AML-193 (cell line): ENCODE measurements at regions not wholly inside any gene's neighbourhood (a gene's known extent, or its start where the extent isn't known, plus 50 kb on each side); places are given as distances from the start of the nearest gene placed in this dataset.
"Not testable (repeated sequence)": the region's sequence is repeated elsewhere in the genome, so short reads cannot be mapped to it uniquely, and the experiment has no call there.

ENCODE experiments used
- DNase-seq, 2 experiments: peaks; one replicate each; lab custom pipeline; 2025; lab: John Stamatoyannopoulos, UW

- DNase-seq = no peak
These were observed 342.6 kb downstream of the TCERG1L start for GRCh38 chr10:130968964-130969363.

- DNase-seq = no peak
These were observed 341.8 kb downstream of the TCERG1L start for GRCh38 chr10:130969700-130970099.

GRCh38 chr10:130970341-130971122, 341.0 kb downstream of the TCERG1L start:
- DNase-seq = no peak

- no peak for DNase-seq
These were observed 340.4 kb downstream of the TCERG1L start for GRCh38 chr10:130971123-130971435.

- DNase-seq = no peak
These were observed 338.2 kb downstream of the TCERG1L start for GRCh38 chr10:130973127-130973839.

GRCh38 chr10:130974166-130974565, 337.4 kb downstream of the TCERG1L start:
- DNase-seq = no peak

- DNase-seq = not testable (repeated sequence)
These were observed 336.2 kb downstream of the TCERG1L start for GRCh38 chr10:130975351-130975750.

GRCh38 chr10:130982802-130983201, 328.7 kb downstream of the TCERG1L start:
- no peak for DNase-seq

GRCh38 chr10:130983749-130984148, 327.8 kb downstream of the TCERG1L start:
- no peak for DNase-seq

- DNase-seq = no peak
These were observed 326.8 kb downstream of the TCERG1L start for GRCh38 chr10:130984686-130985085.

- DNase-seq = no peak
These were observed 326.3 kb downstream of the TCERG1L start for GRCh38 chr10:130985158-130985753.

- DNase-seq = no peak
These were observed 324.7 kb downstream of the TCERG1L start for GRCh38 chr10:130986846-130987245.

- DNase-seq = no peak
These were observed 324.1 kb downstream of the TCERG1L start for GRCh38 chr10:130987401-130987800.

- no peak for DNase-seq
These were observed 321.8 kb downstream of the TCERG1L start for GRCh38 chr10:130989670-130990232.

GRCh38 chr10:130990486-130990885, 321.0 kb downstream of the TCERG1L start:
- DNase-seq = no peak

GRCh38 chr10:130992802-130993523, 318.6 kb downstream of the TCERG1L start:
- DNase-seq = no peak

GRCh38 chr10:130993612-130994011, 317.9 kb downstream of the TCERG1L start:
- no peak for DNase-seq

- no peak for DNase-seq
These were observed 317.3 kb downstream of the TCERG1L start for GRCh38 chr10:130994191-130994590.

GRCh38 chr10:130994845-130995244, 316.7 kb downstream of the TCERG1L start:
- DNase-seq = no peak

GRCh38 chr10:130997267-130998045, 314.1 kb downstream of the TCERG1L start:
- DNase-seq = no peak

GRCh38 chr10:130998046-130998435, 313.5 kb downstream of the TCERG1L start:
- no peak for DNase-seq
